ENCODE measurements at regions not wholly inside any gene's neighbourhood (a gene's known extent, or its start where the extent isn't known, plus 50 kb on each side); places are given as distances from the start of the nearest gene placed in this dataset.

GRCh38 chr4:96739101-96739500 lies 899.2 kb downstream of the PDHA2 start:
- no peak for TF ChIP-seq CTCF (IDR thresholded peaks at IDR 0.05)
- no peak for TF ChIP-seq POLR2A (IDR thresholded peaks at IDR 0.05)

Measured in body of pancreas (tissue), 4 donors.